Amniotic epithelial cell (primary cell): ENCODE measurements at regions not wholly inside any gene's neighbourhood (a gene's known extent, or its start where the extent isn't known, plus 50 kb on each side); places are given as distances from the start of the nearest gene placed in this dataset.
"Not testable (repeated sequence)": the region's sequence is repeated elsewhere in the genome, so short reads cannot be mapped to it uniquely, and the experiment has no call there.

Source experiments
- DNase-seq: peaks from one replicate; pipeline ENCODE4 v3.0.0-alpha.2; 2010; ENCODE audit warnings: low read depth

DNA sequence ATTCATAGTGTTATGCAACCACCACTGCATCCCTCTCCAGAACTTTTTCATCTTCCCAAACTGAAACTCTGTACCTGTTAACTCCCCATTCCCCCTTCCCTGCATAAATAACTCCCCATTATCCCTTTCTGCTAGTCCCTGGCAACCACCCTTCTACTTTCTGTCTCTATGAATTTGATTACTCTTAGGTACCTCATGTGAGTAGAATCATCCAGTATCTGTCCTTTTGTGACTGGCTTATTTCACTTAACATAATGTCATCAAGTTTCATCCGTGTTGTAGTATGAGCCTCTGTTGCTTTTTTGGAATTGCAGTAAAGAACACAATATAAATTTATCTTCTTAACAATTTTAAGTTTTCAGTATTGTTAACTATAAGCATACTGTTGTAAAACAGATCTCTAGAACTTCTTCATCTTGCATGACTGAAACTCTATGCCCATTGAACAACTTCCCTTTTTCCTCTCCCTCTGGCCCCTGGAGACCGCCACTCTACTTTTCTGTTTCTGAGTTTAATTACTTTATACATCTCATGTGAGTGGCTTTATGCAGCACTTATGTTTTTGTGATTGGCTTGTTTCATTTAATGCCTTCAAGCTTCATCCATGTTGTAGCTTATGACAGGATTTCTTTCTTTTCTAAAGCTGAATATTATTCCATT, 87.3 kb upstream of the ABCC4 start:
- no peak for DNase-seq

DNA sequence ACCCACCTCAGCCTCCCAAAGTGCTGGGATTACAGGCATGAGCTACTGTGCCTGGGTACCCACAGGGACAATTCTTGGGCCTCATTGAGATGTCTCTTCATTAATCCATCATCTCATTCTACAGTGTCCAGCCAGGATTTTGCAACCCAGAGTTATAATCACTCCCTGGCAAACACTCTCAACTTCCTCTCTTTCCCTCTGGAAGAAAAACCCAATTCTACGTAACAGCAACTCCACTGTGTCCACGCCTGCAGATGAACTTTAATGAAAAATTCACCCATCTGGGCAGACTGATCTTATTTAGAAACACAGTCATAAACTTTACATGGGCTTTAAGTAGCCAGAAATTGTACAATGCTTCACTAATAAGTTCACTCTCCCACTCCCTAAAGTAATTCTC, 90.1 kb upstream of the ABCC4 start:
- DNase-seq, result no peak

GRCh38 chr13:95391785-95392184, 90.5 kb upstream of the ABCC4 start:
- no peak for DNase-seq

DNA sequence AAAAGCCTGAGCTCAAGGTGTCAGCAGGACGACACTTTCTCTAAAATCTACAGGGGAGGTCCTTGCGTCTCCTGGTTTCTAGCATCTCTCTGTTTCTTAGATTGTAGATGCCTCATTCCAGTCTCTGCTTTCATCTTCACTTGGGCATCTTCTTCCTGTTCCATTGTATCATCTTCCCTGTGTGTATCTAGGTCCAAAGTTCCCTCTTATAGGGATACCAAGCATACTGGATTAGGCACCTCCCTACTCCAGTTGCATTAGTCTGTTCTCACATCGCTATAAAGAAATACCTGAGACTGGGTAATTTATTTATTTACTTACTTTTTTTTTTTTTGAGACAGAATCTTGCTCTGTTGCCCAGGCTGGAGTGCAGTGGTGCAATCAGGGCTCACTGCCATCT, 91.3 kb upstream of the ABCC4 start:
- no peak for DNase-seq

GRCh38 chr13:95403349-95404140, 102.3 kb upstream of the ABCC4 start:
- no peak for DNase-seq

- peak; percentile 70 for DNase-seq
Measured at GRCh38 chr13:95404141-95404882, 103.1 kb upstream of the ABCC4 start.

DNA sequence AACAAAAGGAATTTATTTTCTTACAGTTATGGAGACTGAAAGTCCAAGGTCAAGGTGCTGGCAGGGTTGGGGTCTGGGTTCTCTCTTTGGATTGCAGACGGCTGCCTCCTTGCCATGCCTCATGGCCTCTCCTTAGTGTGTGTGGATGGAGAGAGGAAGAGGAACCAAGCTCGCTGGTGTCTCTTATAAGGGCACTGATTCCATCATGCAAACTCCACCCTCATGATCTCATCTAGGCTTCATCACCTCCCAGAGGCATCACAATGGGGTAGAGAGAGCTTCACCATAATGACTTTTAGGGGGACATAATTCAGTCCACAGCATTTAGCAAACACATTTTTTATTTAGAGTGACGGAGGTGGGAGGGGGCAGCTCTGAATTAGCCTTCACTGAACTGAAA, 104.9 kb upstream of the ABCC4 start:
- no peak for DNase-seq

- DNase-seq, result peak; percentile 87
Measured at GRCh38 chr13:95411428-95412040, 110.3 kb upstream of the ABCC4 start.

- no peak for DNase-seq
Measured at GRCh38 chr13:95418946-95419345, 117.7 kb upstream of the ABCC4 start.

GRCh38 chr13:95420501-95420900, 119.2 kb upstream of the ABCC4 start:
- DNase-seq, result no peak

GRCh38 chr13:95426631-95427030, 125.4 kb upstream of the ABCC4 start:
- DNase-seq, result peak; percentile 27

DNA sequence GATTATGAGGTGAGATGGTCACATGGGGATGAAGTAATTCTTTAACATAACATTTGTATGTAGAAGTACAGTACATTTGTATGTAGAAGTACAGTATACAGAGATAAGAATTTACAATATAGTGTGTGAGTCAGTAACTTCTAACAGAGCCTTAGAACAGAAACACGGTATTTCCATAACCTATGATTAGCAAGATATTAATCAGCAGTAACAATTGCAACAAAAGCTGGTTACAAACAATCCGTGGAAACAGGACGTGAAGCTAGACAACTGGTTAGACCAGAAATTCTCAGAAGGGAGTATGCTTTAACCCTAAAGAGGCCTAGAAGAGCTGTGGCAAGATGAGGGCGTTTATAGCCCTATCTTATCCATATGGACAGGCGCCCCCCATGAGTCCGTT, 122.0 kb upstream of the CLDN10 start:
- DNase-seq, result not testable (repeated sequence)

DNA sequence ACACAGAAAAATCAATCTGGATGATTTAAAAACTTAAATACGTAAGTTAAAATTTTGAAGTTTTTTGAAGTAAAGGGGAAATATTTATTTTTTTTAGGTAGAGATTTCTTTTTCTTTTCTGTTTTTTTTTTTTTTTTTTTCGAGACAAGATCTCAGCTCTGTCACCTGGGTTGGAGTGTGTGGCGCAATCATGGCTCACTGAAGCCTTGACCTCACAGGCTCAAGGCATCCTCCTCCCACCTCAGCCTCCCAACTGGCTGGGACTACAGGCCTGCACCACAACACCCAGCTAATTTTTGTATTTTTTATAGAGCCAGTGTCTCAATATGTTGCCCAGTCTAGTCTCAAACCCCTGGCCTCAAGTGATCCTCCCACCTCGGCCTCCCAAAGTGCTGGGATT, 120.4 kb upstream of the CLDN10 start:
- DNase-seq, result peak; percentile 10

- DNase-seq, result no peak
Measured at GRCh38 chr13:95433537-95433936, 119.0 kb upstream of the CLDN10 start.

- no peak for DNase-seq
Measured at GRCh38 chr13:95434111-95434510, 118.4 kb upstream of the CLDN10 start.

- peak; percentile 14 for DNase-seq
Measured at GRCh38 chr13:95437561-95437960, 115.0 kb upstream of the CLDN10 start.

- peak; percentile 55 for DNase-seq
Measured at GRCh38 chr13:95438297-95438696, 114.2 kb upstream of the CLDN10 start.

- peak; percentile 12 for DNase-seq
Measured at GRCh38 chr13:95440441-95441088, 112.0 kb upstream of the CLDN10 start.

DNA sequence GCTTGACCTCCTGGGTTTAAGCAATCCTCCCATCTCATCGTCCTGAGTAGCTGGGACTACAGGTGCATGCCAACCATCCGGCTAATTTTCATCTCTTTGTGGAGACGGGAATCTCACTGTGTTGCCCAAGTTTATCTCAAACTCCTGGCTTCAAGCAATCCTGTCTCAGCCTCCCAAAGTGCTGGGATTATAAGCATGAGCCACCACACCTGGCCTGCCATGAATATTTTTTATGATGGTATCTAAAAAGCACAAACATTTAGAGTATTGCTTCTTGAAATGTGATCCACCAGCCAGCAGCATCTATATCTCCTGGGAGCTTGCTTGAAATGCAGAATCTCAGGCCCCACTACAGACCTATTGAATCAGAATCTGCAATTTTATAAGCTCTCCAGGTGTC, 111.2 kb upstream of the CLDN10 start:
- no peak for DNase-seq

DNA sequence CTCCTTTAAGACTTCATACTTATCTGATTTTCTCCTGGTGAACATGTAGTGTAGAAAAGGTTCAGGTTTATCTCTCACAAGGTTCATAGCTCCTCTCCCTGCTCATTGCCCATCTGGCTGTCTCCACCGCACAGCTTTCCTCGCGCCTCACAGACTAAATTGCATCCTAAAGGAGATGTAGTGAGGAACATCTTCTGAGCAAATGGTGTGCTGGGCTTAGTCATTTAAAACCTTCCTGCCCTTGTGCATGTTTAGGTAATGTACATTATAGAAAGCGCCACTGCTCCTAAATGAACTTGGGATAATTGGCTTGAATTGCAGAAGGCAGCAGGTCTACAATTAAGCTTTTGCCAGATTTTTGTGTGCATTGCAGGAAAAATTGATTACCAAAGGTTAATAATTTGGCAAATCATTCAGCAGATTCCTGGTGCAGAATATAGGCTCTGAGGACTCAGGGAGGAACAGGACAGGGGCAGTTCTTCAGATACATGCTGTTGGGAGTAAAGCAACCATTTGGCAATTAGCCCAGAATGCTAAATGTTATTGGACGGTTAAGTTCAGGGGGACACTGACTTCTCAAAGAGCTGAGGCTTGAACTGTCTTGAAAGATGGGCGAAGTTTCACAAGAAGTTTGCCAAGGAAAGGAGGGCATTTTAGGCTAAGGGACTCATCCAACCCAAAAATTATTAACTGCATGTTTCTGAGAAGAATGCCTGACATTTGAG, 108.4 kb upstream of the CLDN10 start:
- DNase-seq, result no peak

DNA sequence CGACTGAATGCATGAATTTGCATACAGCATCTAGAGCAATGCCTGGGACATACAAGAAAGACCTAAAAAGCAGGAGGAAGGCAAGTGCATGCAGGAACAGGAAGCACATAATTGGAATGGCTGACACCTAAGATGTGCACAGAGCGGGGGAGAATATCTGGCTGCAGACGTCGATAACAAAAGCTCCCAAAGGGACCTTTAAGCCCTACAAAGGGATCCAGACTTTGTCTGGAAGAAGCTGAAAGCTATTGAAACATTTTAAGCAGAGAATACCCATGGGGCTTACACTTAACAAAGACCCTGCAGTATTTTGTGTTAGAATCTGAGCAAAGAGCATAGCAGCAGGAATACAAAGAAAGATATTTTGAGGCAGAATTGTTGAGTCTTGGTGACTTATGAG, 107.4 kb upstream of the CLDN10 start:
- DNase-seq, result no peak
